ENCODE measurements at regions not wholly inside any gene's neighbourhood (a gene's known extent, or its start where the extent isn't known, plus 50 kb on each side); places are given as distances from the start of the nearest gene placed in this dataset.

DNA sequence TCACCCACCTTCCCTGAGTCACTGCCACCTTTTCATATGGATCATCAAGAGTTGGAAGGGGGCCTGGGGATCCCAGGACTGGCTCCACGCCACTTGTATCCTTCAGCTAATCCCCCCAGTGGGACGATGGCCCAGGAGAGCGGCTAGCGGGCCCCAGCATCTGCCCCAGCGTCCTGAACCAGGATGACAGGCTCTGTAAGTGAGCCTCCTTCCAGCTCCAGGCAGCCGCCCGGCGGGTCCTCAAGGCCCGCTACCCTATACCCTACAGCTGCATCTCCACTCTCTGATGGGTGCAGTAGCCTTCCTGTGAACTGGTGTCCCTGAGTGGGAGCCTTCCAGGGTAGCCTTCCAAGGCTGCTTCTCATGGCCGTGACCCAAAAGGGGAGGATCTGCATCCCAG, 183.1 kb downstream of the ATG4C start:
- Histone ChIP-seq H3K4me2 (ENCODE audit: low read depth, low read length, poor library complexity, severe bottlenecking) (no peak overlapping the region), H3K4me1 (ENCODE audit: insufficient read depth, low read length, poor library complexity, severe bottlenecking) (no peaks in the 10 kb centered on the region), H3K9me2 (replicated peaks; ENCODE audit: low read depth, low read length) (no peaks in the 10 kb centered on the region), H2AFZ (ENCODE audit: low read length) (no peak overlapping the region), H3K27me3 (ENCODE audit: insufficient read depth, low read length, poor library complexity, severe bottlenecking) (no peaks in the 10 kb centered on the region), H3K36me3 (ENCODE audit: insufficient read depth, low read length) (no peaks in the 10 kb centered on the region), H3K4me3 (ENCODE audit: low read length, poor library complexity, severe bottlenecking) (no peak overlapping the region), H3K79me2 (ENCODE audit: insufficient read depth, low read length) (no peaks in the 10 kb centered on the region), H3F3A (ENCODE audit: low read depth) (no peaks in the 10 kb centered on the region), H3K9me3 (ENCODE audit: insufficient read depth, low read depth, low read length) (no peaks in the 10 kb centered on the region), H4K20me1 (ENCODE audit: insufficient read depth, low read length, poor library complexity, severe bottlenecking) (no peaks in the 10 kb centered on the region), H3K9ac (ENCODE audit: low read depth, low read length, poor library complexity, severe bottlenecking) (no peak overlapping the region)
- no peak for TF ChIP-seq EZH2phosphoT487 (IDR thresholded peaks at IDR 0.05; ENCODE audit: borderline replicate concordance)
- TF ChIP-seq, protein P1, sequence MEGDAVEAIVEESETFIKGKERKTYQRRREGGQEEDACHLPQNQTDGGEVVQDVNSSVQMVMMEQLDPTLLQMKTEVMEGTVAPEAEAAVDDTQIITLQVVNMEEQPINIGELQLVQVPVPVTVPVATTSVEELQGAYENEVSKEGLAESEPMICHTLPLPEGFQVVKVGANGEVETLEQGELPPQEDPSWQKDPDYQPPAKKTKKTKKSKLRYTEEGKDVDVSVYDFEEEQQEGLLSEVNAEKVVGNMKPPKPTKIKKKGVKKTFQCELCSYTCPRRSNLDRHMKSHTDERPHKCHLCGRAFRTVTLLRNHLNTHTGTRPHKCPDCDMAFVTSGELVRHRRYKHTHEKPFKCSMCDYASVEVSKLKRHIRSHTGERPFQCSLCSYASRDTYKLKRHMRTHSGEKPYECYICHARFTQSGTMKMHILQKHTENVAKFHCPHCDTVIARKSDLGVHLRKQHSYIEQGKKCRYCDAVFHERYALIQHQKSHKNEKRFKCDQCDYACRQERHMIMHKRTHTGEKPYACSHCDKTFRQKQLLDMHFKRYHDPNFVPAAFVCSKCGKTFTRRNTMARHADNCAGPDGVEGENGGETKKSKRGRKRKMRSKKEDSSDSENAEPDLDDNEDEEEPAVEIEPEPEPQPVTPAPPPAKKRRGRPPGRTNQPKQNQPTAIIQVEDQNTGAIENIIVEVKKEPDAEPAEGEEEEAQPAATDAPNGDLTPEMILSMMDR (conservative IDR thresholded peaks at IDR 0.05; ENCODE audit: low read length), result no peak

DNA sequence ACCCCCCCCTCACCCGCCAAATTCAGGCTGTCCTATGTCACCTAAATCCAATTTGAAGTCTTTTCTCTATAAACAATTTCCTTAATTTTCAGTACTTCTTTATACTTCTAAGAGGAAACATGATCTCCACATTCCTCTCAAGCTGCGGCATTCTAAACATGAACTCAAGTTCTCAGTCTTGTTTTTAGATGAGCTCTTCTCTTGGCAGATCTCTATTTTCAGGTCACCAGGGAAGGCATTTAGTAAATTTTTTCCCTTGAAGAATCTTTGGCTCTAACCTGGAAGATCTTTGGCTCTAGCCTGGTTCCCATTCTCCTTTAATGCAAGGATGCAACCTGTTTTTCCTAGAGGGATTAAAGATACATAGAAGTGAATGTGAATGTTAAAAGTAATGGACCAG, 193.4 kb downstream of the ATG4C start:
- no peak overlapping the region for H2AFZ ChIP-seq (ENCODE audit: low read length)
- H3F3A ChIP-seq (ENCODE audit: low read depth), result no peaks in the 10 kb centered on the region
- H3K9ac ChIP-seq (ENCODE audit: low read depth, low read length, poor library complexity, severe bottlenecking), result no peak overlapping the region
- H3K36me3 ChIP-seq (ENCODE audit: insufficient read depth, low read length), result no peaks in the 10 kb centered on the region
- TF ChIP-seq, protein P1 (conservative IDR thresholded peaks at IDR 0.05; ENCODE audit: low read length), result no peak
- TF ChIP-seq EZH2phosphoT487 (IDR thresholded peaks at IDR 0.05; ENCODE audit: borderline replicate concordance), result no peak
- H3K4me3 ChIP-seq (ENCODE audit: low read length, poor library complexity, severe bottlenecking), result no peak overlapping the region
- H4K20me1 ChIP-seq (ENCODE audit: insufficient read depth, low read length, poor library complexity, severe bottlenecking), result no peaks in the 10 kb centered on the region
- no peaks in the 10 kb centered on the region for H3K79me2 ChIP-seq (ENCODE audit: insufficient read depth, low read length)
- H3K4me2 ChIP-seq (ENCODE audit: low read depth, low read length, poor library complexity, severe bottlenecking), result no peak overlapping the region
- no peaks in the 10 kb centered on the region for H3K9me2 ChIP-seq (replicated peaks; ENCODE audit: low read depth, low read length)
- H3K27me3 ChIP-seq (ENCODE audit: insufficient read depth, low read length, poor library complexity, severe bottlenecking), result no peaks in the 10 kb centered on the region
- H3K4me1 ChIP-seq (ENCODE audit: insufficient read depth, low read length, poor library complexity, severe bottlenecking), result no peaks in the 10 kb centered on the region
- H3K9me3 ChIP-seq (ENCODE audit: insufficient read depth, low read depth, low read length), result no peaks in the 10 kb centered on the region

- no peak overlapping the region for H3K4me3 ChIP-seq (ENCODE audit: low read length, poor library complexity, severe bottlenecking)
- no peaks in the 10 kb centered on the region for H3K36me3 ChIP-seq (ENCODE audit: insufficient read depth, low read length)
- H3K9me2 ChIP-seq (replicated peaks; ENCODE audit: low read depth, low read length), result no peaks in the 10 kb centered on the region
- no peaks in the 10 kb centered on the region for H3K79me2 ChIP-seq (ENCODE audit: insufficient read depth, low read length)
- H4K20me1 ChIP-seq (ENCODE audit: insufficient read depth, low read length, poor library complexity, severe bottlenecking), result no peaks in the 10 kb centered on the region
- no peaks in the 10 kb centered on the region for H3K27me3 ChIP-seq (ENCODE audit: insufficient read depth, low read length, poor library complexity, severe bottlenecking)
- H3K9ac ChIP-seq (ENCODE audit: low read depth, low read length, poor library complexity, severe bottlenecking), result no peak overlapping the region
- TF ChIP-seq EZH2phosphoT487 (IDR thresholded peaks at IDR 0.05; ENCODE audit: borderline replicate concordance), result no peak
- TF ChIP-seq, protein P1 (conservative IDR thresholded peaks at IDR 0.05; ENCODE audit: low read length), result no peak
- no peak overlapping the region for H2AFZ ChIP-seq (ENCODE audit: low read length)
- H3K9me3 ChIP-seq (ENCODE audit: insufficient read depth, low read depth, low read length), result no peaks in the 10 kb centered on the region
- no peaks in the 10 kb centered on the region for H3K4me1 ChIP-seq (ENCODE audit: insufficient read depth, low read length, poor library complexity, severe bottlenecking)
- no peaks in the 10 kb centered on the region for H3F3A ChIP-seq (ENCODE audit: low read depth)
- H3K4me2 ChIP-seq (ENCODE audit: low read depth, low read length, poor library complexity, severe bottlenecking), result no peak overlapping the region
Observed at GRCh38 chr1:62978741-62979140, 194.8 kb downstream of the ATG4C start.
